ENCODE measurements at regions not wholly inside any gene's neighbourhood (a gene's known extent, or its start where the extent isn't known, plus 50 kb on each side); places are given as distances from the start of the nearest gene placed in this dataset.

DNA sequence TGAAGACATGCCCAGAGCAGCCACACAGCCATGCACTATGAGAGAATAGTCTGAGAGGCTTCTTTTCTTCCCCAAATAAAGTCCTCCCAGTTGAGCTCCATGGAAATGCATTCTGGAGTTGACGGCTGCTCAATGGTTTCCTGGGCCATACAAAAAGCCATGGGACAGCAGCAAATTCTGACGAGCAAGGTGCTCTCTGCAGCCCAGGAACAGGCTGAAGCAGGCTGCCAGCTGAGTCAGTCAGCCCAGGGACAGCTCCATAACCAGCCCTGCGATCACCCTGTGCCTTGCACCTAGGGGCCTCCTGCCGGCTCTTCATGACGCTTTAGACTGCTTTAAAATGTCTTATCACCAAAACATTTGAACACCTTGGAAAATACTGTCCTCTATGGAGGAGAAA lies 256.3 kb upstream of the CHRNA7 start:
- no peaks in the 10 kb centered on the region for H3K4me1 ChIP-seq (ENCODE audit: control insufficient read depth, insufficient read depth, low read length)
- no peak overlapping the region for H3K4me3 ChIP-seq (ENCODE audit: low read depth, low read length)
- H3K36me3 ChIP-seq (ENCODE audit: control insufficient read depth in 2 of 2, insufficient read depth in 1 of 2, low read length in 2 of 2), result no peaks in the 10 kb centered on the region
- no peaks in the 10 kb centered on the region for H3K9me3 ChIP-seq (ENCODE audit: control insufficient read depth, insufficient read depth, low read depth, low read length)
- ChIA-PET CTCF (no interaction called here), POLR2A (no interaction called here)
- no peak overlapping the region for H3K27ac ChIP-seq (ENCODE audit: extremely low read depth, low read depth, low read length)
- TF ChIP-seq ZNF701 (tag by site-specific recombination; IDR thresholded peaks at IDR 0.05) (no peak), ZNF114 (tag by site-specific recombination; IDR thresholded peaks at IDR 0.05) (no peak), ZNF404 (tag by site-specific recombination; IDR thresholded peaks at IDR 0.05) (no peak), ZSCAN30 (tag by site-specific recombination; IDR thresholded peaks at IDR 0.05) (no peak), ZNF175 (tag by site-specific recombination; IDR thresholded peaks at IDR 0.05) (no peak), ZNF785 (tag by site-specific recombination; IDR thresholded peaks at IDR 0.05) (no peak), ZNF416 (tag by site-specific recombination; IDR thresholded peaks at IDR 0.05) (no peak), ZFP41 (tag by site-specific recombination; IDR thresholded peaks at IDR 0.05; ENCODE audit: borderline replicate concordance) (no peak), ZNF155 (tag by site-specific recombination; IDR thresholded peaks at IDR 0.05) (no peak), GLIS1 (tag by site-specific recombination; IDR thresholded peaks at IDR 0.05) (no peak), ZNF514 (tag by site-specific recombination; IDR thresholded peaks at IDR 0.05) (no peak), ZNF394 (tag by site-specific recombination; IDR thresholded peaks at IDR 0.05; ENCODE audit: borderline replicate concordance) (no peak), ZNF335 (tag by site-specific recombination; conservative IDR thresholded peaks at IDR 0.05) (no peak)
- TF ChIP-seq, protein P1, sequence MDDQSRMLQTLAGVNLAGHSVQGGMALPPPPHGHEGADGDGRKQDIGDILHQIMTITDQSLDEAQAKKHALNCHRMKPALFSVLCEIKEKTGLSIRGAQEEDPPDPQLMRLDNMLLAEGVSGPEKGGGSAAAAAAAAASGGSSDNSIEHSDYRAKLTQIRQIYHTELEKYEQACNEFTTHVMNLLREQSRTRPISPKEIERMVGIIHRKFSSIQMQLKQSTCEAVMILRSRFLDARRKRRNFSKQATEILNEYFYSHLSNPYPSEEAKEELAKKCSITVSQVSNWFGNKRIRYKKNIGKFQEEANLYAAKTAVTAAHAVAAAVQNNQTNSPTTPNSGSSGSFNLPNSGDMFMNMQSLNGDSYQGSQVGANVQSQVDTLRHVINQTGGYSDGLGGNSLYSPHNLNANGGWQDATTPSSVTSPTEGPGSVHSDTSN (CRISPR knock-in tag; IDR thresholded peaks at IDR 0.05), result no peak
- TF ChIP-seq, protein P2, sequence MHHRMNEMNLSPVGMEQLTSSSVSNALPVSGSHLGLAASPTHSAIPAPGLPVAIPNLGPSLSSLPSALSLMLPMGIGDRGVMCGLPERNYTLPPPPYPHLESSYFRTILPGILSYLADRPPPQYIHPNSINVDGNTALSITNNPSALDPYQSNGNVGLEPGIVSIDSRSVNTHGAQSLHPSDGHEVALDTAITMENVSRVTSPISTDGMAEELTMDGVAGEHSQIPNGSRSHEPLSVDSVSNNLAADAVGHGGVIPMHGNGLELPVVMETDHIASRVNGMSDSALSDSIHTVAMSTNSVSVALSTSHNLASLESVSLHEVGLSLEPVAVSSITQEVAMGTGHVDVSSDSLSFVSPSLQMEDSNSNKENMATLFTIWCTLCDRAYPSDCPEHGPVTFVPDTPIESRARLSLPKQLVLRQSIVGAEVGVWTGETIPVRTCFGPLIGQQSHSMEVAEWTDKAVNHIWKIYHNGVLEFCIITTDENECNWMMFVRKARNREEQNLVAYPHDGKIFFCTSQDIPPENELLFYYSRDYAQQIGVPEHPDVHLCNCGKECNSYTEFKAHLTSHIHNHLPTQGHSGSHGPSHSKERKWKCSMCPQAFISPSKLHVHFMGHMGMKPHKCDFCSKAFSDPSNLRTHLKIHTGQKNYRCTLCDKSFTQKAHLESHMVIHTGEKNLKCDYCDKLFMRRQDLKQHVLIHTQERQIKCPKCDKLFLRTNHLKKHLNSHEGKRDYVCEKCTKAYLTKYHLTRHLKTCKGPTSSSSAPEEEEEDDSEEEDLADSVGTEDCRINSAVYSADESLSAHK (tag by site-specific recombination; IDR thresholded peaks at IDR 0.05), result no peak
- TF ChIP-seq, protein P3, sequence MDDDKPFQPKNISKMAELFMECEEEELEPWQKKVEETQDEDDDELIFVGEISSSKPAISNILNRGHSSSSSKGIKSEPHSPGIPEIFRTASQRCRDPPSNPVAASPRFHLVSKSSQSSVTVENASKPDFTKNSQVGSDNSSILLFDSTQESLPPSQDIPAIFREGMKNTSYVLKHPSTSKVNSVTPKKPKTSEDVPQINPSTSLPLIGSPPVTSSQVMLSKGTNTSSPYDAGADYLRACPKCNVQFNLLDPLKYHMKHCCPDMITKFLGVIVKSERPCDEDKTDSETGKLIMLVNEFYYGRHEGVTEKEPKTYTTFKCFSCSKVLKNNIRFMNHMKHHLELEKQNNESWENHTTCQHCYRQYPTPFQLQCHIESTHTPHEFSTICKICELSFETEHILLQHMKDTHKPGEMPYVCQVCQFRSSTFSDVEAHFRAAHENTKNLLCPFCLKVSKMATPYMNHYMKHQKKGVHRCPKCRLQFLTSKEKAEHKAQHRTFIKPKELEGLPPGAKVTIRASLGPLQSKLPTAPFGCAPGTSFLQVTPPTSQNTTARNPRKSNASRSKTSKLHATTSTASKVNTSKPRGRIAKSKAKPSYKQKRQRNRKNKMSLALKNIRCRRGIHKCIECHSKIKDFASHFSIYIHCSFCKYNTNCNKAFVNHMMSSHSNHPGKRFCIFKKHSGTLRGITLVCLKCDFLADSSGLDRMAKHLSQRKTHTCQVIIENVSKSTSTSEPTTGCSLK (tag by site-specific recombination; IDR thresholded peaks at IDR 0.05), result no peak
- TF ChIP-seq, protein P4, sequence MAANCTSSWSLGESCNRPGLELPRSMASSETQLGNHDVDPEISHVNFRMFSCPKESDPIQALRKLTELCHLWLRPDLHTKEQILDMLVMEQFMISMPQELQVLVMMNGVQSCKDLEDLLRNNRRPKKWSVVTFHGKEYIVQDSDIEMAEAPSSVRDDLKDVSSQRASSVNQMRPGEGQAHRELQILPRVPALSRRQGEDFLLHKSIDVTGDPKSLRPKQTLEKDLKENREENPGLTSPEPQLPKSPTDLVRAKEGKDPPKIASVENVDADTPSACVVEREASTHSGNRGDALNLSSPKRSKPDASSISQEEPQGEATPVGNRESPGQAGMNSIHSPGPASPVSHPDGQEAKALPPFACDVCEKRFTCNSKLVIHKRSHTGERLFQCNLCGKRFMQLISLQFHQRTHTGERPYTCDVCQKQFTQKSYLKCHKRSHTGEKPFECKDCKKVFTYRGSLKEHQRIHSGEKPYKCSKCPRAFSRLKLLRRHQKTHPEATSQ (tag by site-specific recombination; IDR thresholded peaks at IDR 0.05), result no peak

DNA sequence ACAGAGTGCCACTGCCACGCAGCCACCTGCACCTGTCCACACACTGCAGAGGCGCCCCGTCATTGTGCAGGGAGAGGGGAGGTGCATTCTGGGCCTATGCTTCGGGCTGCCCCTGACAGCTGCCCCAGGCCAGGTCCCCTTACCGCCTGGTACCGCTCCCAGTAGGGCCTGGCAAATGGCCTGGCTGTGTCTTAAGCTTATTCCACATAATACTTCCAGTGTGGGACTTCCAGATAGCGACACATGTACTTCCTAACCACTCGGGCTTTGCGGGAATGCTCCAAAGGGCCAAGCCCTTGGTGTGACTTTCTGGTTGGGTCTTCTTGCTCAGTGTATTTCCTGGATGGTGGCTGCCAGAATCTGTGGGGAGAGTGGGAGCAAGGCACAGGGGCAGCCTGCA lies 254.3 kb upstream of the CHRNA7 start:
- POLR2A ChIA-PET, result no interaction called here
- H3K4me1 ChIP-seq (ENCODE audit: control insufficient read depth, insufficient read depth, low read length), result no peaks in the 10 kb centered on the region
- H3K27ac ChIP-seq (ENCODE audit: extremely low read depth, low read depth, low read length), result no peak overlapping the region
- CTCF ChIA-PET, result no interaction called here
- no peaks in the 10 kb centered on the region for H3K9me3 ChIP-seq (ENCODE audit: control insufficient read depth, insufficient read depth, low read depth, low read length)
- H3K36me3 ChIP-seq (ENCODE audit: control insufficient read depth in 2 of 2, insufficient read depth in 1 of 2, low read length in 2 of 2), result no peaks in the 10 kb centered on the region
- no peak overlapping the region for H3K4me3 ChIP-seq (ENCODE audit: low read depth, low read length)
- TF ChIP-seq, protein P5, sequence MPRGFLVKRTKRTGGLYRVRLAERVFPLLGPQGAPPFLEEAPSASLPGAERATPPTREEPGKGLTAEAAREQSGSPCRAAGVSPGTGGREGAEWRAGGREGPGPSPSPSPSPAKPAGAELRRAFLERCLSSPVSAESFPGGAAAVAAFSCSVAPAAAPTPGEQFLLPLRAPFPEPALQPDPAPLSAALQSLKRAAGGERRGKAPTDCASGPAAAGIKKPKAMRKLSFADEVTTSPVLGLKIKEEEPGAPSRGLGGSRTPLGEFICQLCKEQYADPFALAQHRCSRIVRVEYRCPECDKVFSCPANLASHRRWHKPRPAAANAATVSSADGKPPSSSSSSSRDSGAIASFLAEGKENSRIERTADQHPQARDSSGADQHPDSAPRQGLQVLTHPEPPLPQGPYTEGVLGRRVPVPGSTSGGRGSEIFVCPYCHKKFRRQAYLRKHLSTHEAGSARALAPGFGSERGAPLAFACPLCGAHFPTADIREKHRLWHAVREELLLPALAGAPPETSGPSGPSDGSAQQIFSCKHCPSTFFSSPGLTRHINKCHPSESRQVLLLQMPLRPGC (tag by site-specific recombination; IDR thresholded peaks at IDR 0.05), result no peak
- TF ChIP-seq, protein P6, sequence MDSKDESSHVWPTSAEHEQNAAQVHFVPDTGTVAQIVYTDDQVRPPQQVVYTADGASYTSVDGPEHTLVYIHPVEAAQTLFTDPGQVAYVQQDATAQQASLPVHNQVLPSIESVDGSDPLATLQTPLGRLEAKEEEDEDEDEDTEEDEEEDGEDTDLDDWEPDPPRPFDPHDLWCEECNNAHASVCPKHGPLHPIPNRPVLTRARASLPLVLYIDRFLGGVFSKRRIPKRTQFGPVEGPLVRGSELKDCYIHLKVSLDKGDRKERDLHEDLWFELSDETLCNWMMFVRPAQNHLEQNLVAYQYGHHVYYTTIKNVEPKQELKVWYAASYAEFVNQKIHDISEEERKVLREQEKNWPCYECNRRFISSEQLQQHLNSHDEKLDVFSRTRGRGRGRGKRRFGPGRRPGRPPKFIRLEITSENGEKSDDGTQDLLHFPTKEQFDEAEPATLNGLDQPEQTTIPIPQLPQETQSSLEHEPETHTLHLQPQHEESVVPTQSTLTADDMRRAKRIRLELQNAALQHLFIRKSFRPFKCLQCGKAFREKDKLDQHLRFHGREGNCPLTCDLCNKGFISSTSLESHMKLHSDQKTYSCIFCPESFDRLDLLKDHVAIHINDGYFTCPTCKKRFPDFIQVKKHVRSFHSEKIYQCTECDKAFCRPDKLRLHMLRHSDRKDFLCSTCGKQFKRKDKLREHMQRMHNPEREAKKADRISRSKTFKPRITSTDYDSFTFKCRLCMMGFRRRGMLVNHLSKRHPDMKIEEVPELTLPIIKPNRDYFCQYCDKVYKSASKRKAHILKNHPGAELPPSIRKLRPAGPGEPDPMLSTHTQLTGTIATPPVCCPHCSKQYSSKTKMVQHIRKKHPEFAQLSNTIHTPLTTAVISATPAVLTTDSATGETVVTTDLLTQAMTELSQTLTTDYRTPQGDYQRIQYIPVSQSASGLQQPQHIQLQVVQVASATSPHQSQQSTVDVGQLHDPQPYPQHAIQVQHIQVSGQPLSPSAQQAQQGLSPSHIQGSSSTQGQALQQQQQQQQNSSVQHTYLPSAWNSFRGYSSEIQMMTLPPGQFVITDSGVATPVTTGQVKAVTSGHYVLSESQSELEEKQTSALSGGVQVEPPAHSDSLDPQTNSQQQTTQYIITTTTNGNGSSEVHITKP (tag by site-specific recombination; IDR thresholded peaks at IDR 0.05), result no peak
- TF ChIP-seq, protein P7, sequence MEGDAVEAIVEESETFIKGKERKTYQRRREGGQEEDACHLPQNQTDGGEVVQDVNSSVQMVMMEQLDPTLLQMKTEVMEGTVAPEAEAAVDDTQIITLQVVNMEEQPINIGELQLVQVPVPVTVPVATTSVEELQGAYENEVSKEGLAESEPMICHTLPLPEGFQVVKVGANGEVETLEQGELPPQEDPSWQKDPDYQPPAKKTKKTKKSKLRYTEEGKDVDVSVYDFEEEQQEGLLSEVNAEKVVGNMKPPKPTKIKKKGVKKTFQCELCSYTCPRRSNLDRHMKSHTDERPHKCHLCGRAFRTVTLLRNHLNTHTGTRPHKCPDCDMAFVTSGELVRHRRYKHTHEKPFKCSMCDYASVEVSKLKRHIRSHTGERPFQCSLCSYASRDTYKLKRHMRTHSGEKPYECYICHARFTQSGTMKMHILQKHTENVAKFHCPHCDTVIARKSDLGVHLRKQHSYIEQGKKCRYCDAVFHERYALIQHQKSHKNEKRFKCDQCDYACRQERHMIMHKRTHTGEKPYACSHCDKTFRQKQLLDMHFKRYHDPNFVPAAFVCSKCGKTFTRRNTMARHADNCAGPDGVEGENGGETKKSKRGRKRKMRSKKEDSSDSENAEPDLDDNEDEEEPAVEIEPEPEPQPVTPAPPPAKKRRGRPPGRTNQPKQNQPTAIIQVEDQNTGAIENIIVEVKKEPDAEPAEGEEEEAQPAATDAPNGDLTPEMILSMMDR (tag by site-specific recombination; IDR thresholded peaks at IDR 0.05), result no peak
- TF ChIP-seq KLF10 (tag by site-specific recombination; IDR thresholded peaks at IDR 0.05) (no peak), ZNF350 (tag by site-specific recombination; IDR thresholded peaks at IDR 0.05) (no peak)

All from HEK293 (cell line).